AG20443 (cell line): ENCODE measurements at regions not wholly inside any gene's neighbourhood (a gene's known extent, or its start where the extent isn't known, plus 50 kb on each side); places are given as distances from the start of the nearest gene placed in this dataset.

Experiments
- DNase-seq: peaks from one replicate; pipeline ENCODE4 v3.0.0; 2012; ENCODE audit warnings: low spot score, mixed read lengths

DNA sequence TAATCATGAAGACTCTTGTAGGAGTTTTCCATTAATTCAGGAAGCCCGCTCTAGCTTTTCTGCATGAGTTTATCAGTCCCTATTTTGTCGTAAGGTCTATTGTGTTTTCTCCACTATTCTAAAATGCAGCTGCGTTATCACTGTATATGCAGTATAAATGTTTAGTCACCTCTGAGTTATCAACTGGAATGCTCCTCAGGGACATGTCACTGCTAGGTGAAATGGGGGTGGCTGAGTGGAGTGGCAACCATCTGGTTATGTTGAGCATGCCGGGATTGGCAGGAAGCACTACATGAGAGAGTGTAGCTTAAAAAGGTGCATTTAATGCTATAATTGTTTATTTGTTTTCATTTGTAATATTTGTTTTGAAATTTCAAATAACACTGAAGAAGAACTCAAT lies 285.2 kb upstream of the ELAC2 start:
- no peak for DNase-seq

DNA sequence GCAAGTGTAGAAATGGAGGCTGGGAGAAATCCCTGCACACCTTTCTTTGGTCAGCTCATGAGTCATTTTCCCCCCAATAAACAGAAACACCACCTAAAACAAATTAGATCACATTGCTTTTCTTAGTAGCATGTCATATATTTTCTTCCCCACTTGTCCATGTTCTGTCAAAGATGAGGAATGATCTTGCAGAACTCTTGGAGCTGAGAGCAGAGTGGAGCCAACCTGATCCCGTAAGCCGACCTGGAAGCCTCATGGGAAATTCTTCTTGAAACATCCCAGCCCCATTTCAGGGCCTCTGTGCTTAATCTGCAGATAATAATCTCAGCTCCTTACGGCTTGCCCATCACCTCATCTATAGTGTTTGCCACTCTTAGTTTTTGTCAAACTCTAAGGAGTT lies 284.6 kb upstream of the ELAC2 start:
- no peak for DNase-seq

- no peak for DNase-seq
Observed at GRCh38 chr17:13297183-13297582, 279.4 kb upstream of the ELAC2 start.

GRCh38 chr17:13293421-13293820 lies 275.6 kb upstream of the ELAC2 start:
- DNase-seq = no peak

DNA sequence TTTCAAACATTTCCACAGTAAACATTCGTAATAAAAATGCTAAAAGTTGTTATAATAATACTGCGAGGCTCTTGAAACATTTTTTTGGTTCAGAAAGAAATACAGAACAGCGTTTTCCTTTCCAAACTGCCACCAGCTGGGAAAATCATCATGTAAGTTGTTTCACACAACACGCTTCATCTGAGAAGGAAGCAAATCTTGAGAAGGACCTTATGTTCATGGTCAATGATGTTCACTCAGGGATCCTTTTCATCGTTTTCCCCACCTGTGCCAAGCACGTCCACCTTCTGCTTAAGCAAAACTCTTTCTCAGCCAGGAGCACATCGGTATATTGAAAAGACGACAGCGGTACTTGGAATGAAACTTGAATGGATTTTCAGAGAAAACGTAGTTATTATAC lies 274.5 kb upstream of the ELAC2 start:
- DNase-seq = no peak

DNA sequence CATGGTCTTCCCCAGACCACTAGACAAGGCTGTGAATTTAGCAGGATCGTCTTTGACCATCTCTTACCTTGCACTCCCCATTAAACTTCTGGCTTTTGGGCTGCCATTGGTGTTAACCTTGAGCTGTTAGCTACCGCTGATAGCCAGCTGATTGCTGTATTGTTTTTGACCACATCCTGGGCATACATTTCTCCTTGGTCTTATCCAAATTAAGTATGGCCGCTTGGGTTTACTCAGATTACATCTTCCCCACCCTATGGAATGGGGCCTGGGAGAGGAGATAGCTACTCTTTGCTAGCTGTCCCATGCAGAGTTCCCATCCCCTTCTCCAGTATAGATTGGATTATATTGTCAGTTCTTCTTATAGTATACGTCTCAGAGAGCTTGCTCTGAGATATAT lies 270.4 kb upstream of the ELAC2 start:
- no peak for DNase-seq

- no peak for DNase-seq
Observed at GRCh38 chr17:13287226-13287625, 269.4 kb upstream of the ELAC2 start.

- DNase-seq = no peak
Observed at GRCh38 chr17:13283606-13284005, 265.8 kb upstream of the ELAC2 start.

DNA sequence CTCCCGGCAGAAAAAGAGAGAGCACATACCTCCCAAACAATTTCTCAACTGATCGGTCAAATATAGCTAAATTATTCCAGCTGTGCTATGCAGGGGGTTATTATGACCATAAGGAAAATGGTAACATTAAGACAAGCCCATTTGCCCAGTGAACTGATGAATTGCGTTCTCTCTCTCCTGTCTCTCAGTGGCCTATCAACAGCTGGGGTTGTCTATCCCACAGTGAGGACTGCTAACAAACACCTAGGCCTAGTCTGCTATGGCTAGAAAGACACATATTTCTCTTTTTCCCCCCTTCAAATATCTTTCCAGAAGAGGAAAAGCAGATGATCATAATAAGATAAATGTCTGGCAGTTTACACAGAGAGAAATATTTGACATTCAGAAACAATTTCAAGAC lies 263.8 kb upstream of the ELAC2 start:
- DNase-seq = no peak

- peak; percentile 31 for DNase-seq
Observed at GRCh38 chr17:13273806-13274205, 256.0 kb upstream of the ELAC2 start.

GRCh38 chr17:13272296-13272695 lies 254.5 kb upstream of the ELAC2 start:
- DNase-seq = peak; percentile 28

GRCh38 chr17:13268791-13269595 lies 251.2 kb upstream of the ELAC2 start:
- no peak for DNase-seq

DNA sequence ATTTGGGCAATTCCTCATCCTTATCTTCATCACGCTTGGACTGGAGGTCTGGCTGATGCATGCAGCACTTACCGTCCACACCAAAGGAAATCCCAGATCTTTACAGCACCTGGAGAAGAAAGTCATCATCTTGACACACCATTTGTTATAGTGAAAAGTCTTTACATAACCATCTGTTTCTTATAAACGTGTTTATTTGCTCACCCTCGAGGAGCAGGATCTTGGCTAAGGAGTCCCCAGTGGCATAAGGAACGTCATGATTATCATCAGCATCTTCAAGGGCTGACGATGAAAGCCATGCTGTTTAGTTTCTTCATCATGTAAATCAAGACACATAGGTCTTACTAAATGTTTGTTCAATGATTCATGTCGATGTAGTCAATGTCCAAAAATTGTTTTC lies 248.8 kb upstream of the ELAC2 start:
- DNase-seq = peak; percentile 41

GRCh38 chr17:13265311-13265710 lies 247.5 kb upstream of the ELAC2 start:
- DNase-seq = no peak

- no peak for DNase-seq
Observed at GRCh38 chr17:13263746-13264145, 245.9 kb upstream of the ELAC2 start.

GRCh38 chr17:13256545-13256944 lies 238.7 kb upstream of the ELAC2 start:
- DNase-seq = no peak

- DNase-seq = no peak
Observed at GRCh38 chr17:13253733-13254410, 236.0 kb upstream of the ELAC2 start.

- peak; percentile 30 for DNase-seq
Observed at GRCh38 chr17:13244513-13244912, 226.7 kb upstream of the ELAC2 start.

- no peak for DNase-seq
Observed at GRCh38 chr17:13243585-13243984, 225.8 kb upstream of the ELAC2 start.

- DNase-seq = no peak
Observed at GRCh38 chr17:13240851-13241250, 223.0 kb upstream of the ELAC2 start.

GRCh38 chr17:13230350-13231264 lies 212.8 kb upstream of the ELAC2 start:
- no peak for DNase-seq

- DNase-seq = no peak
Observed at GRCh38 chr17:13228225-13228624, 210.4 kb upstream of the ELAC2 start.

- DNase-seq = no peak
Observed at GRCh38 chr17:13222975-13223374, 205.1 kb upstream of the ELAC2 start.
